NCI-H1436 (cell line): ENCODE measurements at regions not wholly inside any gene's neighbourhood (a gene's known extent, or its start where the extent isn't known, plus 50 kb on each side); places are given as distances from the start of the nearest gene placed in this dataset.

Experiments used
- DNase-seq: peaks from one replicate; lab custom pipeline; 2025; lab: John Stamatoyannopoulos, UW

GRCh38 chr10:131487822-131488221 is 176.3 kb upstream of the TCERG1L start:
- no peak for DNase-seq

DNA sequence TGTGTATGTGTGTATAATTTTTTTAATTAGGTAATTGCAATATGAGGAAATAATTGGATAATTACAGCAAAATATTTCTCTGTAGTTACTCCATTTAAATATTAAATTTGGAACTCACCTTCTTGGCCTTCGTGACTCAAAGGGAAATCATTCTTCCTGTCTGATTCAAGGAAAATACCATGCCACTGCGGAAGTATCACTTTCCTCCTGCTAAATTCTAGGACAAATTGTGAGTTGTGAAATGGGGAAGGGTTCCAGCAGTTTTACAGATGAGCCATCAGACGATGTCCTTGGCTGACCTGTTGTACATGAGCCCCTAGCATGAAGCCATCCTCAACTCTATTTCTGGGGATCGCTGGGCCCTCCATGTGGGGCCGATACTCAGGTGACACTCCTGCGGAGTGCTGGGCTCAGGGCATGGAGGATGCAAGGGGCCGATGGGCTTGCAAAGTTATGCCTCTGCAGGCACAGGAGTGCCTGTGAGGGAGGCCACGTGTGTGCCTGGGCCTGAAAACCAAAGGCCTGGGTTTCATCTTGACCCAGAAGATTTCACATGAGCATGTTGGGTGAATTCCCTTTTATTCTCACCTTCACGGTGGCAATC is 179.6 kb upstream of the TCERG1L start:
- DNase-seq, result no peak

DNA sequence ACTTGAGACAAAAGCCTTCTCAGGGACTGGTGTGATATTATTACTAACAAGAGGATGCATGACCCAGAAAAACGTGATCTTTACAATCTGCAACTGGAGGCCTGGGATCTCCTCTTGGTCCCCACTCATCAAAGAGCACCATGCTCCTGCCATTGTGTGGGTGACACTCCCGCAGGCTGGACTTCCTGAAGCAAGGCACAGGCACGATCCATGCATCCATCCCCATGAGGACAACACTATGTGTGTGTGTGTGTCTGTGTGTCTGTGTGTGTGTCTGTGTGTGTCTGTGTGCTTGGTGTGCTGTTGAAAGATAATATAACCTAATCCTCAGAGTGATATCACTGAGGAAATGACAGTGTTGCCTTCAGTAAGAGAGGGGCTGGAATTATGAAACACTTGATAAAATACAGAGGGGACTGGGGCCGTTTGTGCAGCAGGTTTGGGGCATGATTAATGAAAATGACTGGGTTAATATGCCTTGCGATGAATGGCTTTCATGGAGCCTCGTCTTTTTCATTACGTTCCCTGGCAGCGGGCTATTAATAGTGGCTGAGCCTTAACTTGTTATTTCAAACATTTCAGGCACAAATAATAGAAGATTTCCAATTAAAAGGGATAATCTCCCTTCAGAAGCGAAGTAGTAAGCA is 180.8 kb upstream of the TCERG1L start:
- DNase-seq, result no peak

DNA sequence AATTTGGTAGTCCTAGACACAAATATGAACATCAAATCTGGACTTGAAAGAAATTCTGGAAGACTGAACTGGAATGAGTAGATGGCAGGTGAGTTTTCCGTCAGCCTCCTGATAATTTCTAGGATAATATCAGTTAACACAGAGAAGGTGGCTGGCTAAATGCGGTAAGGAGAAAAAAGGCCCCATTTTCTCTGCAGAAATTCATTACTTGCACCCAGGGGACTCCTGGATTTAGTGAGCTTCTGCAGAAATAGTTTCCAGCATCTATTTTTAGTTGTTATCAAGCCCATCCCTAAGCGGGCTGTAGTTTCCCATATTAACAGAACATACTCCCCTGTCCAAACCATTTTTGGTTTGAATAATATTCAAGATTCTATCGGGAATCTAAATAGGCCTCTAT is 181.9 kb upstream of the TCERG1L start:
- no peak for DNase-seq

DNA sequence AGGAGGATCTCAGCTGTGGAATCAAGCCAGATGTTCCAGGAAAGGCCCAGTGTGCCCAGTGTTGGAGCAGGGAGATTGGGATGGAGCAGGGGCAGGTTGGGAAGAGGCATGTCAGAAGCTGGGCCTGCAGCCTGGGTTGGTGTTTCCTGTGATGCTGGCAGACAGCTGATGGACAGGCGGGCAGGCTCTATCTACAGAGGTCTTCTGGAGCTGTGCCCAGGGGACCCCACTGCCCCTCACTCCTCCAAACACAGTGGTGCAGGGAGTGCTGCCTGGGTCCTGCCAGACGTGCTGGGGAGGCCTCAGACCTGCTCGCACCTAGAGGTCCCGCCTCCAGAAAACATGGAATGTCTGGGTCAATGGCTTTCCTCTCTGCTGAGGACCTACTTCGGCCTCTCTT is 182.9 kb upstream of the TCERG1L start:
- DNase-seq, result no peak

DNA sequence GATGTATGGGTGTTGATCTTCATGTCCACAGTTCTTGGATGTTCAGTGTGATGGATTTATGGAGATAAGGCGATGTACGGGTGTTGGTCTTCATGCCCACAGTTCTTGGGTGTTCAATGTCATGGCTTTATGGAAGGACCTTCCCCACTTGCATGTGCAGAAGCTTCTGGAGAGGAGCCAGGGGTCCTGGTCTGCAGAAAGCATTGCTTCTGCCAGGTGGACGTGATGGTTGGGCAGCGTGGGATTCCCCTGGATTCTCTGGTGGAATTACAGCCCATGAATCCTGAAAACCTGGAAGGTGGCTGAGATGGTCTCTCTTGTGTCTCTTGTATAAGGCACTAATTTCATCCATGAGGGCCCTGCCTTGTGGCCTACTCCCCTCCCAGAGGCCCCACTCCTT is 183.7 kb upstream of the TCERG1L start:
- no peak for DNase-seq

DNA sequence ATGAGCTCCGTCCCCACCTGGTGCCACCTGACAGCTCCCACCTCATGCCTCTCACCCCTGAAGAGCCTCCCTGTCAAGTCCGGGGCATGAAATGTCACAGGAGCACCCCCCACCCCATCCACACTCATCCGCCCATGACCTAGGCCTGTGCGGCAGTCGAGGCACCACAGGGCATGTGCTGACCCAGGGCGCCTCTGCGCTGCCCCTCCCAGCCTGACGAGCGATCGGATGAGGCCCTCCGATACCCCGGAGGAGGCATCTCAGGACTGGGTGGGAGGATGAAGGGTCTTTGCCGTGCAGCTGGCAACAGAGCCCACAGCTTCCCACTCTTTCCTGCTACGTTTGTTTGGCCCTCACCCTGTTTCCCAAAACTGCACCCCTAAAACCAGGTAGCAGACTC is 184.4 kb upstream of the TCERG1L start:
- DNase-seq, result no peak

- no peak for DNase-seq
Observed at GRCh38 chr10:131496351-131497052, 185.0 kb upstream of the TCERG1L start.

- DNase-seq, result no peak
Observed at GRCh38 chr10:131499566-131499965, 188.0 kb upstream of the TCERG1L start.

GRCh38 chr10:131500181-131500580 is 188.7 kb upstream of the TCERG1L start:
- DNase-seq, result no peak

DNA sequence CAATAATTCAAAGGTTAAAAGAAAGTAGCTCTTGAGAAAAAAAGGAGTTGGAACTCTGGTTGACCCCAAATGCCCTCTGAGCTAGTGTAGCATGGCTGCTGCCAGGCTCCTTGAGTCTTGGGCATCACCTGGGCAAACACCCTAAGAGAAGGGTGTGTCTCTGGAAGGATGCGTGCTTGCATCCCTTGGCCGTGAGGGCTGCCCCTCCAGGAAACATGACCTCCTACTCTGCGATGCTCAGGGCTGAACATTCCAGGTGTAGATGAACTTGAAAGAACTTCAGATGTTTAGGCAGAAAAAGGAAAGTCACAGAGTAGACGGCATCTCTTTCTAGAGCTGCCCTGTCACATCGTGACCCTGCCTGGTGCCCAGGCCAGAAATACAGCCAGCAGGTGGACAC is 189.4 kb upstream of the TCERG1L start:
- no peak for DNase-seq

DNA sequence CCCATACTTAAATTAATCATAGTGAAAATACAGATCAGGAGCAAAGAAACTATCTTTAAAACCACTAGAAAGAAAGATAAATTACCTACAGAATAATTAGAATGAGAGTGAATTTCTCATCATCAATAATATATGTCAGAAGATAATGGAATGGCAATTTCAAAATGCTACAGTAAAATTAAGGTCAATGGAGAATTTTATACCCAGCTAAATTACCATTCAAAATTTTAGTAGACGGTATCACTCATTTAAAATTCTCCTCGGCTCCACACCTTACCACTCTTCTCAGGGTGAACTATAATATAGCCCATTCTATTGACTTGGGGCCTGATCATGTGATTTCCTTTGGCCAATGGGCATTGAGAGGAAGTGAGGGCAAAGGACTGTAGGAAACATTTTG is 192.5 kb upstream of the TCERG1L start:
- no peak for DNase-seq

DNA sequence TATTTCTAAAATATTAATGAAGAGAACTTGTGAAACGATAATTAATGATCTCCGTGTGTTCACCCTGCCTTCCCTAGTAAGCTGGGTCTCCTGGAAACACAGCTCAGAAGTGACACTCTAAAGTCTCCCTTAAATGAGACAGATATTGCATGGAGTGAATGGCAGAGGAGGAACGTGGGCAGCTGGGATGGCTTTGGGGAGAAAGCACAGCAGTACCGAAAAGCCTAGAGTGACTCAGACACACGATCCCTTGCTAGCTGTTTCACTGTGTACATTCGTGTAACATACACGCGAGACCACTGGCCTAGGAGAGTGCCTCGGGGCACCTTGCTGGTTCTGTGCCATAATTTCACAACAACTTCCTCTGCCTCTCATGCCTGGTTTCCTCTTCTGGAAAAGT is 199.9 kb upstream of the TCERG1L start:
- DNase-seq, result no peak

GRCh38 chr10:131512852-131513251 is 201.3 kb upstream of the TCERG1L start:
- no peak for DNase-seq

GRCh38 chr10:131513445-131513844 is 201.9 kb upstream of the TCERG1L start:
- DNase-seq, result no peak

DNA sequence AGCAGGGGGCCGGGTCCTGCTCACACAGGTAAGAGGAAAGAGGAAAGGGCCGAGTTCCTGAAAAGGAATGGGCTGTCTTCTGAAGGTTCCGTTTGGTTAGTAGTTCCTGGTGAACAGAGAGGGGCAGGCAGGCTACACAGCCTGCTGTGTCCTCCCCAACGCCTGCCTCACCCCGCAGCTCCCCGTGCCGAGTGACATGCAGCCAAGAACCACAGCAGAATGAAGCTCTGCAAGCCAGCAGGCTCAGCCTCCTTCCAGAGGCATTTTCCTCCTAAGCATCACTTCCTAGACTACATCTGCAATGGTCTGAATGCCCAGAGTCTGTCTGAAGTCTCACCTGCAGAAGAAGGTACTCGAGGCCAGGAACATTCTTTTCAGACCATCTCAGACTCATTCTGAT is 202.4 kb upstream of the TCERG1L start:
- DNase-seq, result no peak

- no peak for DNase-seq
Observed at GRCh38 chr10:131514454-131514853, 202.9 kb upstream of the TCERG1L start.

DNA sequence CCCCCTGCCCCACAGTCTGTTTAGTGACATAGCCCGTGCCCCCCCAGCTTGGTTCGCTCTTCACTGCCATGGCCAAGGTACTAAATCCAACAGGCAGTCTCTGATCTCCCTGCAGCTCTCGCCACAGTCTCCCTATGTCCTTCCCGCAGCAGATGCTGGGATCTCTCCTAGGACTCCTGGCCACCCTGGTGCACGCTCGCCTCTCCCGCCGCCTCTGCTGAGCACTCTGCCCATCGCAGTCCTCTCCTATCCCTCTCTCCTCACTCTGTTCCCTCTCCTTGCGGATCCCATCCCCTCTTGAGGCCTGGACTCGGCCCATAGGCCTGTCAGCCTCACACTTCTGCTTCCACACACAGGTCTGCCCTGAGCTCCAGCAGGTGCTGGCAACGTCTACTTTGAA is 204.8 kb upstream of the TCERG1L start:
- DNase-seq, result no peak

GRCh38 chr10:131517781-131518180 is 206.3 kb upstream of the TCERG1L start:
- DNase-seq, result no peak

DNA sequence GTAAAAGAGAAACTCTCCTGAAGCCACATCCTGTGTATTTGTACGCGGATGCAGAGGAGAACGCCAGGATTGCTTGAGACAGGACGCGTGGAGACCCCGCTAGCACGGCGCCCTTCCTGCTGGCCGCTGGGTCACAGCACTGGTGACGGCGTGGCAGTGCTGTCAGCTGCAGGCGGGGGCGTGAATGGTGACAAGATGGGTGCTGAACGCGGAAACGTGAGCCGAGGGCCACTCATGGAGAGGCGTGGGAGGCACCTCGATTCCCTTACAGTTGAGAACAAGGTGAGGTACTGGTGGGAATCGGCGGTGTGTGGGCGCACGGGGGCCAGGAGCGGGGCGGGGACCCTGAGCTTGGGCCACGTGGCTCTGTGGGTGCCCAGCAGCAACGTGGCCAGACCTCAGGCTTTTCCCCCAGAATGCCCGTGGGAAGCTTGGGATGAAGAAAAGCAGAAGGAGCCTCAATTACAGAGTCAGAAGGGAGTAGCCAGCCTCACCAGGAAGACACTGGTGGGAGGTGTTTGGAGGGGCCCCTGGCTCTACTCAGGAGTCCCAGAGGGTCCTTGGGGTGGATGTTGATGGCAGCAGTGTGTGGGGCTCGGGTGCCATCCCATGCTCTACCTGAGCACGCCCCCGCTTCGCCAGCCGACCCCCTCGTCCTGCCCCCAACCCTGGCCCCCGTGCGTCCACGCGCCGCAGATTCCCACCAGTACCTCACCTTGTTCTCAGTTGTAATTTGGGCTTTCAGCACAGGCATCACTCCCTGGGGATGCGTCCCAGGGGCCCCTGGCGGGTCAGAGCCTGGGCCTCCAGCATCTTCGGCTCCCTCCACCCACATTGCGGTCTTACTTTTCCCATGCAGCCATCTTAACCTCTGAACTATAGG is 208.4 kb upstream of the TCERG1L start:
- DNase-seq, result no peak

GRCh38 chr10:131531265-131532190 is 220.0 kb upstream of the TCERG1L start:
- DNase-seq, result no peak

- no peak for DNase-seq
Observed at GRCh38 chr10:131532291-131532690, 220.8 kb upstream of the TCERG1L start.
